IPS-20b (cell line): ENCODE measurements at regions not wholly inside any gene's neighbourhood (a gene's known extent, or its start where the extent isn't known, plus 50 kb on each side); places are given as distances from the start of the nearest gene placed in this dataset.
A peak's percentile ranks its signal among the peaks of the same experiment; 100 is the strongest.
"Not testable (repeated sequence)": the region's sequence is repeated elsewhere in the genome, so short reads cannot be mapped to it uniquely, and the experiment has no call there.

Experiments
- H3K27ac ChIP-seq: one replicate; pipeline ENCODE4 v1.5.1; 2013; ENCODE audit warnings: low read length
- H3K27me3 ChIP-seq: 2 replicates; pipeline ENCODE4 v1.6.1; 2013; ENCODE audit warnings: mild to moderate bottlenecking, low read length, inconsistent platforms; ENCODE audit not compliant: insufficient read depth
- H3K36me3 ChIP-seq: 2 replicates; pipeline ENCODE4 v1.6.1; 2013; ENCODE audit warnings: low read depth, mild to moderate bottlenecking, inconsistent platforms, low read length, moderate library complexity; ENCODE audit not compliant: insufficient read depth
- H3K4me1 ChIP-seq: 2 replicates; pipeline ENCODE4 v1.6.1; 2013; ENCODE audit warnings: mild to moderate bottlenecking, control low read depth, inconsistent platforms, low read length, moderate library complexity; ENCODE audit not compliant: insufficient read depth
- H3K4me3 ChIP-seq: 2 replicates; pipeline ENCODE4 v1.5.1; 2013; ENCODE audit warnings: mild to moderate bottlenecking, low read length, inconsistent platforms
- H3K9ac ChIP-seq: 2 replicates; pipeline ENCODE4 v1.6.1; 2013; ENCODE audit warnings: low read depth, mild to moderate bottlenecking, inconsistent platforms, low read length, moderate library complexity
- H3K9me3 ChIP-seq: 2 replicates; pipeline ENCODE4 v1.6.1; 2013; ENCODE audit warnings: mild to moderate bottlenecking, low read depth, low read length, inconsistent platforms; ENCODE audit not compliant: insufficient read depth

- H3K27ac ChIP-seq, result no peak overlapping the region
- no peaks in the 10 kb centered on the region for H3K9me3 ChIP-seq
- peaks cover 12% of the 10 kb centered on the region for H3K4me1 ChIP-seq
Measured at GRCh38 chr6:121886223-121886830, 450.9 kb downstream of the GJA1 start.

GRCh38 chr6:121887724-121888123 is 452.3 kb downstream of the GJA1 start:
- Histone ChIP-seq H3K27me3 (no peaks in the 10 kb centered on the region), H3K4me3 (no peak overlapping the region), H3K4me1 (peaks cover 12% of the 10 kb centered on the region), H3K36me3 (no peaks in the 10 kb centered on the region), H3K9ac (no peak overlapping the region), H3K27ac (no peak overlapping the region), H3K9me3 (no peaks in the 10 kb centered on the region)

More at GRCh38 chr6:121886223-121886830, 450.9 kb downstream of the GJA1 start:
- Histone ChIP-seq H3K36me3 (no peaks in the 10 kb centered on the region), H3K27me3 (no peaks in the 10 kb centered on the region), H3K4me3 (no peak overlapping the region), H3K9ac (no peak overlapping the region)

- Histone ChIP-seq H3K4me3 (no peak overlapping the region), H3K9ac (no peak overlapping the region), H3K27me3 (no peaks in the 10 kb centered on the region), H3K9me3 (no peaks in the 10 kb centered on the region), H3K27ac (no peak overlapping the region), H3K4me1 (peaks cover 7% of the 10 kb centered on the region), H3K36me3 (no peaks in the 10 kb centered on the region)
Measured at GRCh38 chr6:121890307-121890910, 455.0 kb downstream of the GJA1 start.

- H3K27me3 ChIP-seq, H3K9ac ChIP-seq, H3K27ac ChIP-seq, H3K36me3 ChIP-seq, H3K9me3 ChIP-seq, H3K4me3 ChIP-seq: not testable (repeated sequence)
- peaks cover 11% of the 10 kb centered on the region; the same call in 1 of the 2 replicates for H3K4me1 ChIP-seq
Measured at GRCh38 chr6:121895731-121896130, 460.3 kb downstream of the GJA1 start.

- H3K27ac ChIP-seq, result no peak overlapping the region
- H3K4me3 ChIP-seq, result no peak overlapping the region
- H3K9ac ChIP-seq, result no peak overlapping the region
- H3K36me3 ChIP-seq, result no peaks in the 10 kb centered on the region
- H3K27me3 ChIP-seq, result no peaks in the 10 kb centered on the region
- H3K9me3 ChIP-seq, result no peaks in the 10 kb centered on the region
- peaks cover 11% of the 10 kb centered on the region; the same call in 1 of the 2 replicates for H3K4me1 ChIP-seq
Measured at GRCh38 chr6:121896363-121896762, 460.9 kb downstream of the GJA1 start.

GRCh38 chr6:121896771-121897170 is 461.3 kb downstream of the GJA1 start:
- H3K9ac ChIP-seq, result no peak overlapping the region
- H3K27me3 ChIP-seq, result no peaks in the 10 kb centered on the region
- no peaks in the 10 kb centered on the region for H3K36me3 ChIP-seq
- peaks cover 11% of the 10 kb centered on the region; the same call in 1 of the 2 replicates for H3K4me1 ChIP-seq
- H3K4me3 ChIP-seq, result no peak overlapping the region
- H3K27ac ChIP-seq, result no peak overlapping the region
- no peaks in the 10 kb centered on the region for H3K9me3 ChIP-seq

GRCh38 chr6:121897337-121897760 is 461.9 kb downstream of the GJA1 start:
- H3K4me3 ChIP-seq, result no peak overlapping the region
- no peaks in the 10 kb centered on the region for H3K27me3 ChIP-seq
- no peaks in the 10 kb centered on the region for H3K36me3 ChIP-seq
- no peaks in the 10 kb centered on the region for H3K9me3 ChIP-seq
- peak overlapping the region; percentile 28; the same call in 1 of the 2 replicates for H3K9ac ChIP-seq
- H3K27ac ChIP-seq, result no peak overlapping the region
- peaks cover 11% of the 10 kb centered on the region; the same call in 1 of the 2 replicates for H3K4me1 ChIP-seq

GRCh38 chr6:121901432-121901831 is 466.0 kb downstream of the GJA1 start:
- no peak overlapping the region for H3K4me3 ChIP-seq
- no peaks in the 10 kb centered on the region for H3K27me3 ChIP-seq
- no peaks in the 10 kb centered on the region for H3K9me3 ChIP-seq
- no peaks in the 10 kb centered on the region for H3K36me3 ChIP-seq
- H3K9ac ChIP-seq, result no peak overlapping the region
- peaks cover 11% of the 10 kb centered on the region; the same call in 1 of the 2 replicates for H3K4me1 ChIP-seq
- H3K27ac ChIP-seq, result no peak overlapping the region

- H3K36me3 ChIP-seq, result no peaks in the 10 kb centered on the region
- H3K9me3 ChIP-seq, result no peaks in the 10 kb centered on the region; the same call in 1 of the 2 replicates
- no peak overlapping the region for H3K9ac ChIP-seq
- H3K4me3 ChIP-seq, result no peak overlapping the region
- no peaks in the 10 kb centered on the region for H3K27me3 ChIP-seq
- no peak overlapping the region for H3K27ac ChIP-seq
- H3K4me1 ChIP-seq, result no peaks in the 10 kb centered on the region
Measured at GRCh38 chr6:121904559-121904958, 469.1 kb downstream of the GJA1 start.

- Histone ChIP-seq H3K9ac (no peak overlapping the region), H3K4me3 (no peak overlapping the region), H3K4me1 (no peaks in the 10 kb centered on the region; the same call in 1 of the 2 replicates), H3K27ac (no peak overlapping the region), H3K36me3 (no peaks in the 10 kb centered on the region), H3K9me3 (no peaks in the 10 kb centered on the region; the same call in 1 of the 2 replicates), H3K27me3 (no peaks in the 10 kb centered on the region)
Measured at GRCh38 chr6:121912905-121913304, 477.5 kb downstream of the GJA1 start.

- H3K9me3 ChIP-seq, result no peaks in the 10 kb centered on the region
- H3K27ac ChIP-seq, result no peak overlapping the region
- H3K9ac ChIP-seq, result no peak overlapping the region
- H3K4me3 ChIP-seq, result no peak overlapping the region
- H3K36me3 ChIP-seq, result no peaks in the 10 kb centered on the region
- no peaks in the 10 kb centered on the region for H3K27me3 ChIP-seq
- H3K4me1 ChIP-seq, result no peaks in the 10 kb centered on the region; the same call in 1 of the 2 replicates
Measured at GRCh38 chr6:121917263-121917829, 481.9 kb downstream of the GJA1 start.
